HCT116 (cell line): ENCODE measurements at regions not wholly inside any gene's neighbourhood (a gene's known extent, or its start where the extent isn't known, plus 50 kb on each side); places are given as distances from the start of the nearest gene placed in this dataset.

ENCODE experiments used
- ATAC-seq: fragments of 200-7000 bp; cut with Tn5 transposase; 2 replicates; pipeline ENCODE4 v1.9.1; 2020; ENCODE audit warnings: mild to moderate bottlenecking, moderate library complexity
- BruUV-seq: library from RNA; stranded (reverse); fragments of 400-500 nt; replicated peaks from 2 replicates; lab custom pipeline; 2021; lab: Mats Ljungman, UMichigan
- CTCF ChIA-PET: fragments of 300-600 bp; sonication (Branson Sonifier 250); formaldehyde crosslinking; loops from one replicate; lab custom pipeline; 2021; ENCODE audit warnings: antibody characterized with exemption; lab: Charles Lee
- POLR2A ChIA-PET: fragments of 300-600, 350-600 bp; sonication (Branson Sonifier 250); formaldehyde crosslinking; loops from one replicate; lab custom pipeline; 2021; ENCODE audit warnings: antibody characterized with exemption; lab: Charles Lee
- RAD21 ChIA-PET, 2 experiments: fragments of 300-600 bp; sonication (Branson Sonifier 250); formaldehyde crosslinking; loops; one replicate each; lab custom pipeline; 2023; ENCODE audit warnings: low total read pairs in 2 of 2; ENCODE audit not compliant: uncharacterized antibody in 2 of 2, unreplicated experiment in 2 of 2, low non-redundant PET in 1 of 2; lab: Charles Lee
- DNase-seq: peaks from one replicate; pipeline ENCODE4 v3.0.0-alpha.2; 2010; ENCODE audit warnings: low read depth, low spot score
- H2AFZ ChIP-seq: fragments of 200-600 bp; shearing (Covaris generic), sonication (generic); 2 replicates; pipeline ENCODE4 v1.6.1; 2017; ENCODE audit warnings: low read depth, mixed run types, mixed read lengths, antibody characterized with exemption, low read length; ENCODE audit not compliant: poor library complexity, severe bottlenecking
- H3K27ac ChIP-seq: 2 replicates; pipeline ENCODE4 v1.5.1; 2012; ENCODE audit warnings: low read depth, low read length
- H3K27me3 ChIP-seq: fragments of 200-600 bp; sonication (generic); 2 replicates; pipeline ENCODE4 v1.6.1; 2016; ENCODE audit warnings: mixed run types, low read length, mixed read lengths; ENCODE audit not compliant: insufficient read depth
- H3K36me3 ChIP-seq, 2 experiments: fragments of 200-500 bp in 1 of 2; fragments of 200-600 bp in 1 of 2; sonication (Bioruptor generic) in 1 of 2; sonication (generic) in 1 of 2; 2 replicates each; pipeline versions ENCODE4 v1.5.1 to v1.6.1; 2014 to 2016; ENCODE audit warnings: low read length in 2 of 2, inconsistent platforms in 1 of 2, mixed read lengths in 1 of 2, mixed run types in 1 of 2; ENCODE audit not compliant: insufficient read depth in 2 of 2, control insufficient read depth in 1 of 2
- H3K4me1 ChIP-seq, 2 experiments: fragments of 200-600 bp in 1 of 2; sonication (generic) in 1 of 2; 2 replicates each; pipeline versions ENCODE4 v1.5.1 to v1.6.1; 2012 to 2017; ENCODE audit warnings: low read length in 2 of 2, inconsistent platforms in 1 of 2, mild to moderate bottlenecking in 1 of 2, mixed read lengths in 1 of 2, mixed run types in 1 of 2, moderate library complexity in 1 of 2; ENCODE audit not compliant: insufficient read depth in 2 of 2, control insufficient read depth in 1 of 2
- H3K4me2 ChIP-seq: fragments of 200-600 bp; sonication (generic); 2 replicates; pipeline ENCODE4 v1.6.1; 2017; ENCODE audit warnings: mixed run types, low read length, mixed read lengths
- H3K4me3 ChIP-seq, 2 experiments: fragments of 200-600 bp in 1 of 2; sonication (generic) in 1 of 2; replicated peaks in 1 of 2; 2 replicates each; pipeline ENCODE4 v1.5.1; 2011 to 2016; ENCODE audit warnings: low read length in 2 of 2, control low read depth in 1 of 2, low read depth in 1 of 2, mild to moderate bottlenecking in 1 of 2, mixed read lengths in 1 of 2, mixed run types in 1 of 2
- H3K79me2 ChIP-seq: fragments of 200-600 bp; sonication (generic); 2 replicates; pipeline ENCODE4 v1.6.1; 2017; ENCODE audit warnings: mild to moderate bottlenecking, mixed run types, low read length, moderate library complexity, mixed read lengths; ENCODE audit not compliant: insufficient read depth
- H3K9ac ChIP-seq: fragments of 200-600 bp; sonication (generic); 2 replicates; pipeline ENCODE4 v1.6.1; 2016; ENCODE audit warnings: low read length, mixed read lengths
- H3K9me2 ChIP-seq: fragments of 200-600 bp; sonication (generic), shearing (Covaris generic); 2 replicates; pipeline ENCODE4 v1.6.1; 2017; ENCODE audit warnings: mixed run types, mild to moderate bottlenecking, moderate library complexity; ENCODE audit not compliant: insufficient read depth
- H3K9me3 ChIP-seq, 2 experiments: fragments of 200-500 bp in 1 of 2; fragments of 200-600 bp in 1 of 2; sonication (Bioruptor generic) in 1 of 2; sonication (generic) in 1 of 2; 2 replicates each; pipeline ENCODE4 v1.6.1; 2014 to 2017; ENCODE audit warnings: low read length in 2 of 2, mixed read lengths in 2 of 2, inconsistent platforms in 1 of 2, low read depth in 1 of 2, mild to moderate bottlenecking in 1 of 2, mixed run types in 1 of 2, moderate library complexity in 1 of 2; ENCODE audit not compliant: control insufficient read depth in 1 of 2, insufficient read depth in 1 of 2
- H4K20me1 ChIP-seq: fragments of 200-600 bp; sonication (generic), shearing (Covaris generic); 2 replicates; pipeline ENCODE4 v1.6.1; 2017; ENCODE audit warnings: mixed run types, mild to moderate bottlenecking, moderate library complexity; ENCODE audit not compliant: insufficient read depth
- ATF3 ChIP-seq: IDR thresholded peaks from 2 replicates; pipeline ENCODE4 v1.6.1; 2012
- CEBPB ChIP-seq: IDR thresholded peaks from 2 replicates; pipeline ENCODE4 v1.6.1; 2012; ENCODE audit warnings: low read depth
- EGR1 ChIP-seq: IDR thresholded peaks from 2 replicates; pipeline ENCODE4 v1.6.1; 2012; ENCODE audit warnings: low read depth
- EZH2 ChIP-seq: fragments of 200-600 bp; sonication (generic); IDR thresholded peaks from 2 replicates; pipeline ENCODE4 v1.6.1; 2017; ENCODE audit warnings: antibody characterized with exemption, mixed run types
- EZH2phosphoT487 ChIP-seq: fragments of 200-600 bp; IDR thresholded peaks from 2 replicates; pipeline ENCODE4 v1.6.1; 2018; ENCODE audit warnings: antibody characterized with exemption, borderline replicate concordance
- POLR2AphosphoS5 ChIP-seq: IDR thresholded peaks from 2 replicates; pipeline ENCODE4 v1.6.1; 2011; ENCODE audit warnings: mild to moderate bottlenecking, low read depth, low read length, moderate library complexity
- RAD21 ChIP-seq: IDR thresholded peaks from 2 replicates; pipeline ENCODE4 v1.6.1; 2012; ENCODE audit warnings: low read depth, mild to moderate bottlenecking
- ZFX ChIP-seq: fragments of 450-650 bp; IDR thresholded peaks from 2 replicates; pipeline ENCODE4 v1.6.1; 2017
- intact Hi-C: fragments of 100-400 bp; cut with micrococcal nuclease; formaldehyde crosslinking; loops from 2 replicates; pipeline ENCODE4 v1.10.0; 2022
- TF ChIP-seq, protein P1 (sequence below): IDR thresholded peaks from 2 replicates; pipeline ENCODE4 v1.6.1; 2012; ENCODE audit warnings: low read depth
- TF ChIP-seq, protein P2 (sequence below): IDR thresholded peaks from 2 replicates; pipeline ENCODE4 v1.6.1; 2011; ENCODE audit warnings: mild to moderate bottlenecking, low read length, moderate library complexity; ENCODE audit not compliant: insufficient replicate concordance; ENCODE audit errors: extremely low read depth

DNA sequence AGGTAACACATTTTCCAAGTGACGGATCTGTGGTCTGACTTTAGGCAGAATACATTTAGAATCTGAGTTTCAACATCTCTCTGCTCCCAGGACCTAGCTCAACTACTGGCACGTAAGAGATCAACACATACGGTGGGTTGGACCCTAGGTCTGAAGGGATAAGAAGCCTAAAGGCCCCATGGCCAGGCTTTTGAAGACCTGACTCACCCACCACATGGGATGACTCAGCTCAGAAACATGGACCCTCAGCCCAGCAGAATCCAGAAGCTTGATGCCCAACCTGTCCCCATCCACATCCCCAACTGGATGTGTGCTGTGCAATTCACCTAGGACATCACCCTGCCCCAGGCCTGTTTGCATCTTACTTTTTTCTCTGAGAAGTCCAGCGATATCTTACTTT lies 770.2 kb downstream of the BCL11B start:
- ChIA-PET CTCF (no interaction called here), RAD21 (no interaction called here)
- H3K4me2 ChIP-seq: no peak overlapping the region
- H3K9me3 ChIP-seq: no peaks in the 10 kb centered on the region
- no peaks in the 10 kb centered on the region for H4K20me1 ChIP-seq
- H3K27ac ChIP-seq: no peak overlapping the region
- no peak overlapping the region for H3K4me3 ChIP-seq
- ATAC-seq: no peak
- no peaks in the 10 kb centered on the region for H3K79me2 ChIP-seq
- no peaks in the 10 kb centered on the region for H3K36me3 ChIP-seq
- no TSS peak for BruUV-seq
- no peak overlapping the region for H3K9ac ChIP-seq
- intact Hi-C loops: no loop called here
- no peak for DNase-seq
- no peak for TF ChIP-seq EGR1
- no peak for TF ChIP-seq ATF3
- TF ChIP-seq EZH2phosphoT487: no peak
- TF ChIP-seq ZFX: no peak
- TF ChIP-seq, protein P1, sequence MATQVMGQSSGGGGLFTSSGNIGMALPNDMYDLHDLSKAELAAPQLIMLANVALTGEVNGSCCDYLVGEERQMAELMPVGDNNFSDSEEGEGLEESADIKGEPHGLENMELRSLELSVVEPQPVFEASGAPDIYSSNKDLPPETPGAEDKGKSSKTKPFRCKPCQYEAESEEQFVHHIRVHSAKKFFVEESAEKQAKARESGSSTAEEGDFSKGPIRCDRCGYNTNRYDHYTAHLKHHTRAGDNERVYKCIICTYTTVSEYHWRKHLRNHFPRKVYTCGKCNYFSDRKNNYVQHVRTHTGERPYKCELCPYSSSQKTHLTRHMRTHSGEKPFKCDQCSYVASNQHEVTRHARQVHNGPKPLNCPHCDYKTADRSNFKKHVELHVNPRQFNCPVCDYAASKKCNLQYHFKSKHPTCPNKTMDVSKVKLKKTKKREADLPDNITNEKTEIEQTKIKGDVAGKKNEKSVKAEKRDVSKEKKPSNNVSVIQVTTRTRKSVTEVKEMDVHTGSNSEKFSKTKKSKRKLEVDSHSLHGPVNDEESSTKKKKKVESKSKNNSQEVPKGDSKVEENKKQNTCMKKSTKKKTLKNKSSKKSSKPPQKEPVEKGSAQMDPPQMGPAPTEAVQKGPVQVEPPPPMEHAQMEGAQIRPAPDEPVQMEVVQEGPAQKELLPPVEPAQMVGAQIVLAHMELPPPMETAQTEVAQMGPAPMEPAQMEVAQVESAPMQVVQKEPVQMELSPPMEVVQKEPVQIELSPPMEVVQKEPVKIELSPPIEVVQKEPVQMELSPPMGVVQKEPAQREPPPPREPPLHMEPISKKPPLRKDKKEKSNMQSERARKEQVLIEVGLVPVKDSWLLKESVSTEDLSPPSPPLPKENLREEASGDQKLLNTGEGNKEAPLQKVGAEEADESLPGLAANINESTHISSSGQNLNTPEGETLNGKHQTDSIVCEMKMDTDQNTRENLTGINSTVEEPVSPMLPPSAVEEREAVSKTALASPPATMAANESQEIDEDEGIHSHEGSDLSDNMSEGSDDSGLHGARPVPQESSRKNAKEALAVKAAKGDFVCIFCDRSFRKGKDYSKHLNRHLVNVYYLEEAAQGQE: no peak
- no peak for TF ChIP-seq RAD21
- no peak for TF ChIP-seq POLR2AphosphoS5
- no peak for TF ChIP-seq EZH2
- no peak for TF ChIP-seq CEBPB
- TF ChIP-seq, protein P2, sequence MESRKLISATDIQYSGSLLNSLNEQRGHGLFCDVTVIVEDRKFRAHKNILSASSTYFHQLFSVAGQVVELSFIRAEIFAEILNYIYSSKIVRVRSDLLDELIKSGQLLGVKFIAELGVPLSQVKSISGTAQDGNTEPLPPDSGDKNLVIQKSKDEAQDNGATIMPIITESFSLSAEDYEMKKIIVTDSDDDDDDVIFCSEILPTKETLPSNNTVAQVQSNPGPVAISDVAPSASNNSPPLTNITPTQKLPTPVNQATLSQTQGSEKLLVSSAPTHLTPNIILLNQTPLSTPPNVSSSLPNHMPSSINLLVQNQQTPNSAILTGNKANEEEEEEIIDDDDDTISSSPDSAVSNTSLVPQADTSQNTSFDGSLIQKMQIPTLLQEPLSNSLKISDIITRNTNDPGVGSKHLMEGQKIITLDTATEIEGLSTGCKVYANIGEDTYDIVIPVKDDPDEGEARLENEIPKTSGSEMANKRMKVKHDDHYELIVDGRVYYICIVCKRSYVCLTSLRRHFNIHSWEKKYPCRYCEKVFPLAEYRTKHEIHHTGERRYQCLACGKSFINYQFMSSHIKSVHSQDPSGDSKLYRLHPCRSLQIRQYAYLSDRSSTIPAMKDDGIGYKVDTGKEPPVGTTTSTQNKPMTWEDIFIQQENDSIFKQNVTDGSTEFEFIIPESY: no peak
- TF ChIP-seq, all 23 proteins: peak for 0
- Histone ChIP-seq H3K9me2 (no peaks in the 10 kb centered on the region), H3K27me3 (no peaks in the 10 kb centered on the region), H2AFZ (no peak overlapping the region), H3K4me1 (no peaks in the 10 kb centered on the region)
- POLR2A ChIA-PET: no interaction called here
